GM13976 (cell line): ENCODE measurements at regions not wholly inside any gene's neighbourhood (a gene's known extent, or its start where the extent isn't known, plus 50 kb on each side); places are given as distances from the start of the nearest gene placed in this dataset.

ENCODE experiments used
- DNase-seq: peaks from one replicate; pipeline ENCODE4 v3.0.0; 2012; ENCODE audit warnings: low spot score
- CTCF ChIP-seq: IDR thresholded peaks from 2 replicates; pipeline ENCODE4 v1.5.1; 2012; ENCODE audit warnings: borderline replicate concordance, mild to moderate bottlenecking; ENCODE audit not compliant: insufficient read depth; ENCODE audit errors: extremely low read depth, missing control alignments, control extremely low read depth
- in situ Hi-C: fragments of 300-500 bp; cut with MboI; formaldehyde crosslinking; loops from one replicate; pipeline ENCODE4 v1.12.0; 2022; ENCODE audit warnings: low sequenced_read_pairs, mixed read lengths, inconsistent platforms; ENCODE audit not compliant: unreplicated experiment

DNA sequence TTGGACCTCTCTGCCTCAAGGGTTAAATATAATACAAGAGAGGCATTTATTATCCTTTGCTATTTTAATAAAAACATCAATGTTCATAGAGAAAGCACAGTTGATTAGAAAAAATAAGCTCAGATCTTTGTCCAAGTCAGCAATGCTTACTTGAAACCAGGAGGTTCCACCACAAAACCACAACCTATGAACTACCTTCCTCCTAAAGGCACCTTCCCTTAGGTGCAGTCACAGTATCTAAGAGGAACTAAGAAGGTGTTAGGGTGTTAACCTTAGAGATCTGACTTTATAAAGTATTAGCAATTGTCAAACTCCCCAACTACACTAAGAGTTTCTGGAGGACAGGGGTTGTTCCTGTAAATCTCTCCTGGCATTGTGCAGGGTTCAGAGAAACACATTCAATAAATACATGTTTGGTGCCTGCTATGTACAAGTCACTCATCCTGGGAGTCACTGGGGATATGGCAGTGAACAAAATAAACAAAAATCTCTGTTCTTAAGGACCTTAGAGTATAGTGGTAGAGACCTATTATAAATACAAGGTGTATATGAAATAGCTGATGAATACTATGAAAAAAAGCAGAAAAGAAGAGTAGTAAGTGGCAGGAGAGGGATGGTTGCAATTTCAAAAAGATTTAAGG is 208.6 kb downstream of the NFKBIZ start:
- peak; percentile 55 for DNase-seq
- no peak for TF ChIP-seq CTCF
- in situ Hi-C loops, result no loop called here

DNA sequence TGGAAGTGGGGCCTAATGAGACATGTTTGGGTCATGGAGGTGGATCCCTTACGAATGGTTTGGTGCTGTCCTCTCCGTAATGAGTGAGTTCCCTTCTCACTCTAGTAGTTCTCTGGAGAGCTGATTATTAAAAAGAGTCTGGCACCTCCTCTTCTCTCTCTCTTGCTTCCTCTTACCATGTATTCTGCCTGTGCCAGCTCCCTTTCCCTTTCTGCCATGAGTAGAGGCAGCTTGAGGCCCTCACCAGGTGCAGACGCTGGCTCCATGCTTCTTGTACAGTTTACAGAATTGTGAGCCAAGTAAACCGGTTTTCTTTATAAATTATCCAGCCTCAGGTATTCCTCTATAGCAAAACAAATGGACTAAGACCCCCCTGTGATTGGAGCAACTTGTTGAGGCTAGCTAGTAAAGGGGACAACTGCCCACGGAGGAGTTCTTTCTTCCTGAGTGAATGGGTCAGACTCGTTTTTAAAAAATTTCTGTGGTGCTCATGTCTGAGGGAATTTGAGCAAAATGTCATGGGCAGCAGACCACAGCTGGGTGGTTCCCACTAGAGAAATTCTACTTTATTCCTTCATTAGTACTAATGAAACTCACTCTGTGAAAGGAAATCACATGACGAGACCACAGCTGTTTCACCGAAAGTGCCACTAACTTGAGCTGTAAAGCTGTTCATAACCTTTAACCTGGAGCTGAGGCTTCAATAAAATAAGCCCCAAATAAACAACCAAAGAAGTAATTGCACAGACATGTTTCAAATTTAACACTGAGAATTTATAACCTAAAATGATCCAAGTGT is 210.0 kb downstream of the NFKBIZ start:
- peak; percentile 54 for DNase-seq
- in situ Hi-C loops, result no loop called here
- no peak for TF ChIP-seq CTCF

DNA sequence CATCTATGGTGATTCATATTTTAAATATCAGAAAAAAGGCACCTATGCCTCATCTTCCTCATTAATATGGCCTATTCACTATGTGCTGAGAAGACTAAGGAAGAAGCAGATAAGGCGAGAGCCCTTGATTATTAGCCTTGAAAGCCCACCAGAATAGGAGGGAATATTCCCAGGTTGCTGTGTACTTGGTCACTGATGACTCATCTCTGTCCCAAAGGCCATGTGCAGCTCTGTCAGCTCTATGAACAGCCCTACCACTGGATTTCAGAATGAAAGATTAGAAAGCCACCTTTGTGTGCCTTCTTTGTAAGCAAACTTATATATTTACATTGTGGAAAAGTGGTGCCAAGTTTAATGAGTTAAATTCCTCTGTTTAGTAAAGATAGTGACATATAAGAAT is 211.5 kb downstream of the NFKBIZ start:
- in situ Hi-C loops, result no loop called here
- no peak for TF ChIP-seq CTCF
- DNase-seq, result peak; percentile 45

GRCh38 chr3:102063572-102063971 is 214.3 kb downstream of the NFKBIZ start:
- DNase-seq, result no peak
- no peak for TF ChIP-seq CTCF
- in situ Hi-C loops, result no loop called here

DNA sequence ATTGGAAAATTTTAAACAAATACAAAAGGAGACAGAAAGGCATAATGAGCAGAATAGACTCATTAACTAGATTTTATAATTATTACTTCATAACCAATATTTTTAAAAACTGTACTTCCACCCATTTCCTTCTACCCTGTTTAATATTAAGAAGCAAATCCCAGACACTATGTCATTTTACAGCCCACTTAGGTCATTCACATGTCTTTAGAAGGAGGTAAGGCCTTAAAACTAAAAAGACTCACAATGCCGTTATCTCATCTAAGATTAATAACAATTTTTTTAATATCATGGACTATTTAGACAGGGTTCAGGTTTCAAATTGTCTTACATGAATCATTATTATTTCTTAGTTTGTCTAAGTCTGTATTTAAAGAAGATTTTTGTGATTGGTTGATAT is 217.2 kb downstream of the NFKBIZ start:
- in situ Hi-C loops, result no loop called here
- DNase-seq, result no peak
- no peak for TF ChIP-seq CTCF

GRCh38 chr3:102068327-102068726 is 219.0 kb downstream of the NFKBIZ start:
- TF ChIP-seq CTCF, result no peak
- DNase-seq, result no peak
- in situ Hi-C loops, result no loop called here

GRCh38 chr3:102068736-102069135 is 219.4 kb downstream of the NFKBIZ start:
- DNase-seq, result no peak
- TF ChIP-seq CTCF, result no peak
- in situ Hi-C loops, result no loop called here
